ENCODE measurements at regions not wholly inside any gene's neighbourhood (a gene's known extent, or its start where the extent isn't known, plus 50 kb on each side); places are given as distances from the start of the nearest gene placed in this dataset.

DNA sequence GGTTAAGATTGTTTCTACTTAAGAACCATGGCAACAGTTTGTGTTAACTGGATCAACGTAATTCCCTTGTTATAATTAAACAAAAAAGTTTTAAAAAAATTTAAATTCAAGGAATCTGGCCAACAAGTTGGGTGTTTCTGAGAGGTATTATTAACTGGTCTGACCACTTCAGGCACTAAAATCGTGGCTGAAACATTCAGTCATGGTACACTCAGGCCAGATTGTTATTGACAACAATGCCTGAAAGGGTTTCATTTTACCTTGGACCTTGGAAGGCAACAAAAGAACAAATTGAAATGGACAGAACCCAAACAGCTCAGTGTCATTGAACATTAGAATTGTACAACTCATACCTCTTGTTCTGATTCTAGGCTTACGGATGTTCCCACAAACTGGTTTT, 103.3 kb upstream of the ARMC3 start:
- DNase-seq (ENCODE audit: low spot score) (no peak), FAIRE-seq (no peak), ATAC-seq (peak; percentile 38; the same call in 1 of the 3 replicates)
- Histone ChIP-seq H3K4me2 (ENCODE audit: low read depth, low read length) (no peak overlapping the region), H3K4me3 (replicated peaks in 1 of 3; ENCODE audit: insufficient read depth in 1 of 3, low read depth in 2 of 3, low read length in 3 of 3) (no peak overlapping the region), H3K9me3 (ENCODE audit: low read length) (no peaks in the 10 kb centered on the region), H3K36me3 (replicated peaks in 1 of 2; ENCODE audit: control insufficient read depth in 1 of 2, insufficient read depth in 2 of 2, low read length in 2 of 2) (no peaks in the 10 kb centered on the region), H2AFZ (ENCODE audit: low read length) (no peak overlapping the region), H3K79me2 (ENCODE audit: insufficient read depth, low read length) (no peaks in the 10 kb centered on the region), H4K20me1 (ENCODE audit: insufficient read depth, low read length) (no peaks in the 10 kb centered on the region), H3K4me1 (ENCODE audit: insufficient read depth, low read length) (peaks cover 32% of the 10 kb centered on the region), H3K9ac (ENCODE audit: insufficient read depth, low read depth, low read length) (no peak overlapping the region), H3K27ac (ENCODE audit: extremely low read length, insufficient read depth, low read length) (no peak overlapping the region), H3K27me3 (ENCODE audit: control insufficient read depth in 1 of 2, insufficient read depth in 2 of 2, low read length in 2 of 2) (no peaks in the 10 kb centered on the region)
- intact Hi-C loops (cut with micrococcal nuclease; ENCODE audit: unreplicated experiment), result no loop called here
- CTCF ChIA-PET (ENCODE audit: low intra/inter-chr PET ratio, low total read pairs), result no interaction called here
- POLR2A ChIA-PET, result no interaction called here
- WGBS (ENCODE audit: low lambda C conversion rate), result 65% methylated on average over 3 of the region's 3 CpGs
- no TSS peak for BruUV-seq (replicated peaks)
- 0 out of 2 replicates have a peak, but pooled peaks have one; percentile 14 for TF ChIP-seq EHMT2 (IDR thresholded peaks at IDR 0.05; ENCODE audit: borderline replicate concordance, low read depth, low read length)
- no peak for TF ChIP-seq SMAD9 (CRISPR knock-in tag; IDR thresholded peaks at IDR 0.05)
- no peak for TF ChIP-seq SP2 (CRISPR knock-in tag; IDR thresholded peaks at IDR 0.05)
- no peak for TF ChIP-seq SOX13 (IDR thresholded peaks at IDR 0.05)
- peak in 1 of 2 experiments; percentile 9; a peak in 1 of 4 replicates for TF ChIP-seq SOX13 (CRISPR knock-in tag; conservative IDR thresholded peaks at IDR 0.05 in 1 of 2, IDR thresholded peaks at IDR 0.05 in 1 of 2)
- TF ChIP-seq SAP130 (CRISPR knock-in tag; IDR thresholded peaks at IDR 0.05; ENCODE audit: low read depth), result no peak
- 0 out of 2 replicates have a peak, but pooled peaks have one; percentile 35 for TF ChIP-seq SOX5 (CRISPR knock-in tag; IDR thresholded peaks at IDR 0.05; ENCODE audit: borderline replicate concordance)
- TF ChIP-seq ZNF432 (CRISPR knock-in tag; IDR thresholded peaks at IDR 0.05; ENCODE audit: borderline replicate concordance), result no peak
- TF ChIP-seq SOX6 (IDR thresholded peaks at IDR 0.05), result no peak
- TF ChIP-seq SOX6 (CRISPR knock-in tag; IDR thresholded peaks at IDR 0.05), result peak; percentile 19; the same call in 1 of the 2 replicates
- TF ChIP-seq ZNF574 (CRISPR knock-in tag; IDR thresholded peaks at IDR 0.05), result no peak
- in situ Hi-C loops (cut with HindIII; ENCODE audit: extremely low pct_ligation_motif_present, low pct_unique_long_range_greater_than_20kb), result no loop called here
